Lower lobe of right lung (tissue), 2 donors: ENCODE measurements at regions not wholly inside any gene's neighbourhood (a gene's known extent, or its start where the extent isn't known, plus 50 kb on each side); places are given as distances from the start of the nearest gene placed in this dataset.

Experiments used
- ATAC-seq, 2 donors: fragments of 200-7000 bp; cut with Tn5 transposase; one replicate each; pipeline ENCODE4 v1.9.1; 2020 to 2022; ENCODE audit warnings: mild to moderate bottlenecking in 2 of 2, moderate library complexity in 2 of 2
- DNase-seq: peaks from one replicate; pipeline ENCODE4 v3.0.0-alpha.2; 2020
- H3K27ac ChIP-seq: fragments of 200-600 bp; one replicate; pipeline ENCODE4 v1.8.0; 2022
- H3K27me3 ChIP-seq: fragments of 200-600 bp; one replicate; pipeline ENCODE4 v1.8.0; 2022; ENCODE audit warnings: low read depth
- H3K36me3 ChIP-seq: fragments of 200-600 bp; one replicate; pipeline ENCODE4 v1.8.0; 2022; ENCODE audit warnings: mild to moderate bottlenecking
- H3K4me1 ChIP-seq: fragments of 200-600 bp; one replicate; pipeline ENCODE4 v1.8.0; 2022
- H3K4me3 ChIP-seq: fragments of 200-600 bp; one replicate; pipeline ENCODE4 v1.8.0; 2022; ENCODE audit warnings: mild to moderate bottlenecking
- H3K9me3 ChIP-seq: fragments of 200-600 bp; one replicate; pipeline ENCODE4 v1.8.0; 2022
- CTCF ChIP-seq: fragments of 200-600 bp; IDR thresholded peaks from one replicate; pipeline ENCODE4 v1.8.0; 2022; ENCODE audit warnings: antibody characterized with exemption, mild to moderate bottlenecking
- intact Hi-C: fragments of 100-400 bp; cut with DNase I; formaldehyde crosslinking; loops from one replicate; pipeline ENCODE4 v1.11.0; 2022
- donor health status: DM: no; HTN: yes; CAD: no; lungs with severe emphysema.

DNA sequence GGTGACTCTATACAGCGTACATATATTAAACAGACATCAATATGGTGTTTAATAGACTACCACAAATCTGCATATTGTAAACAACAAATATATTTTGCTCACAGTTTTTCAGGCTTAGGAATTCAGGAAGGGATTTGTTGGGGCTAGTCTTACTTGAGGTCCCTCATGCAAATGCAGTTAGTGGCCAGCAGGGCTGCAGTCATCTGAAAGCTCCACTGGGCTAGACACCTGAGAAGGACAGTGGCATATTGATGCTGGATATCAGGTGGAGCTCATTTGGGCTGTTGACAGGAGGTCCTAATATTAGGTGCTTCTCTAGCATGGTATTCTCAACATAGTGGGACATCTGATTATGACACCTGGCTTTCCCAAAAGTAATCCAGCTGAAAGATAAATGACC lies 493.8 kb upstream of the PABPC4L start:
- intact Hi-C loops, result no loop called here
- DNase-seq, result no peak
- no peak overlapping the region for H3K27ac ChIP-seq
- H3K4me3 ChIP-seq, result no peak overlapping the region
- no peaks in the 10 kb centered on the region for H3K4me1 ChIP-seq
- peaks cover 6% of the 10 kb centered on the region for H3K9me3 ChIP-seq
- no peak for TF ChIP-seq CTCF
- no peaks in the 10 kb centered on the region for H3K27me3 ChIP-seq
- ATAC-seq, result no peak
- H3K36me3 ChIP-seq, result no peaks in the 10 kb centered on the region

DNA sequence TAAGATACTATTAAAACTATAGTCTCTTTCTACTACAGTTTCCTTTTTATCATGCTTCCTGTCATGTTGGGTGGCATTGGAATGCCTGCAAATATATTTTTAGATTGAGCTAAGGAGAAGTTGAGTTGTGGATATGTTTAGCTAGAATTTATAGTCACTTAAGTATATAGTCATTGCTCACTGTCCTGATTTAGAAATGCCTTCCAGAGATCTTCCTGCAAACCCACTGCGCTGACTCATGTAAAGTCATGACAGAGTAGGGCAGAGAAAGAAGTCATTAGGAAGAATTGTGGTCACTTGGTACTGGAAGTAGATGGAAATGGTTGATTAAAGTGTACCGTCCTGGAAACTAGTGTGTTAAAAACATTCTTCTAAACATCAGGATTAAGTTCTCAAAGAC lies 490.3 kb upstream of the PABPC4L start:
- intact Hi-C loops, result no loop called here
- no peak for ATAC-seq
- H3K4me1 ChIP-seq, result no peaks in the 10 kb centered on the region
- no peak for DNase-seq
- no peak overlapping the region for H3K27ac ChIP-seq
- H3K9me3 ChIP-seq, result no peaks in the 10 kb centered on the region
- no peak for TF ChIP-seq CTCF
- H3K4me3 ChIP-seq, result no peak overlapping the region
- no peaks in the 10 kb centered on the region for H3K36me3 ChIP-seq
- H3K27me3 ChIP-seq, result no peaks in the 10 kb centered on the region

DNA sequence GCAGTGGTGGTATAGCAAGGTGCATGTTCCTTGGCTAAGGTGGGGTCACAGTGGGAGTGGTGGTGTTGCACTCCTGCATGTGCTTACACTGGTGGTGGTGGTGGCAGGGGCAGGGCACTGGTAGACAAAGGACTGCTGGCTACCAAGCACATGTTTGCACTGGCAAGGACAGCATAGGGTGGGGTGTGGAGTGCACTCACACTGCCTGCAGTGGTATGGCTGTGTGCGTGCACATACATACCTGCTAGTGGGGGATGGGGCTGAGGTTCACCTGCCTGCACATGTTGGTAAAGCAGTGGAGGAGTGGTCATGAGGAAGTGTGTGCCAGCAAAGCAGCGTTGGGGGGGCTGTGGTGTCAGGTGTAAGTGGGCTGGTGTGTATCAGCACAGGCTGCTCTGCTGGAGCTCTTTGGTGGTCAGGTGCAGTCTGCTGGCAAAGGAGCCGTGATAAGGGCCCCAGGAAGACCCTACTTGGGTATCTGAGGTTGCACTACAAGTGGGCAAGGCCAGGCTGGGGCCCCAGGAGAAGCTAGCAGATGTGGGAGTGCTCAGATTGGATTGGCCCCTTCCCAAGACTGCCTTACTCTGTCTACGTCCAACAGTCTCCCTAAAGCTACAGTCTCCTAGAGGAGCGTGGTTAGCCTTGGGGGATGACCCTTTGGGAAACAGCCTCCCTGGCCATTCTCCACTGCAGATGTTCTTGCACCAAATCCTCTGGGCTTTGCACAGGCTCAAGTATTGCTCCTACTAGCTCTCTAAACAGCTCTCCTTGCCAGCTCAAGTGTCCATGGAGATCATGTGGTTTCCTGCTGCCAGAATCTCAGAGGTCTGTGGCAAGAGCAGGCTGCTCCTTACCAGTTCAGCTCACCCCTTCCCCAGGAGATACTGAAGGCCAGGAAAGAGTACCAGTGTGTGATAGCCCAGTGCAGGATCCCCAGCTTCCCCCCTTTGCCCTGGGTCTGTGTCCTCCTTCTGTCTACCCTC lies 486.3 kb upstream of the PABPC4L start:
- H3K36me3 ChIP-seq, result no peaks in the 10 kb centered on the region
- H3K27ac ChIP-seq, result no peak overlapping the region
- no peak for TF ChIP-seq CTCF
- no peaks in the 10 kb centered on the region for H3K4me1 ChIP-seq
- ATAC-seq, result peak; percentile 49 to 77
- H3K27me3 ChIP-seq, result no peaks in the 10 kb centered on the region
- no peak overlapping the region for H3K4me3 ChIP-seq
- intact Hi-C loops, result no loop called here
- H3K9me3 ChIP-seq, result no peaks in the 10 kb centered on the region
- peak; percentile 43 for DNase-seq

- H3K9me3 ChIP-seq, result no peaks in the 10 kb centered on the region
- no peak overlapping the region for H3K27ac ChIP-seq
- DNase-seq, result no peak
- no peak for ATAC-seq
- TF ChIP-seq CTCF, result no peak
- H3K36me3 ChIP-seq, result no peaks in the 10 kb centered on the region
- intact Hi-C loops, result no loop called here
- no peaks in the 10 kb centered on the region for H3K4me1 ChIP-seq
- H3K4me3 ChIP-seq, result no peak overlapping the region
- H3K27me3 ChIP-seq, result no peaks in the 10 kb centered on the region
Measured at GRCh38 chr4:134677209-134677814, 475.7 kb upstream of the PABPC4L start.

- DNase-seq, result no peak
- no peak for ATAC-seq
- Histone ChIP-seq H3K4me3 (no peak overlapping the region), H3K27ac (no peak overlapping the region), H3K9me3 (no peaks in the 10 kb centered on the region), H3K4me1 (no peaks in the 10 kb centered on the region), H3K36me3 (no peaks in the 10 kb centered on the region), H3K27me3 (no peaks in the 10 kb centered on the region)
- intact Hi-C loops, result no loop called here
- no peak for TF ChIP-seq CTCF
Measured at GRCh38 chr4:134668237-134668636, 466.6 kb upstream of the PABPC4L start.
